ENCODE measurements at regions not wholly inside any gene's neighbourhood (a gene's known extent, or its start where the extent isn't known, plus 50 kb on each side); places are given as distances from the start of the nearest gene placed in this dataset.

- Mint-ChIP-seq H3K4me3 (ENCODE audit: unreplicated experiment) (no peak overlapping the region), H3K36me3 (ENCODE audit: insufficient read depth, unreplicated experiment) (no peaks in the 10 kb centered on the region), H3K9me3 (ENCODE audit: unreplicated experiment) (no peaks in the 10 kb centered on the region), H3K27ac (ENCODE audit: low read depth, unreplicated experiment) (no peak overlapping the region), H3K4me1 (ENCODE audit: insufficient read depth, unreplicated experiment) (no peaks in the 10 kb centered on the region), H3K27me3 (ENCODE audit: insufficient read depth, unreplicated experiment) (peaks cover 64% of the 10 kb centered on the region)
- no peak for DNase-seq (ENCODE audit: unreplicated experiment)
- ChIA-PET CTCF (interaction anchor here (0.6 kb wide), 1 partner anchor 769 kb away, joined by 3 read pairs; no protein-coding TSS in a partner anchor), POLR2A (no interaction called here)
- intact Hi-C loops (cut with micrococcal nuclease): no loop called here
- TF ChIP-seq, protein P1, sequence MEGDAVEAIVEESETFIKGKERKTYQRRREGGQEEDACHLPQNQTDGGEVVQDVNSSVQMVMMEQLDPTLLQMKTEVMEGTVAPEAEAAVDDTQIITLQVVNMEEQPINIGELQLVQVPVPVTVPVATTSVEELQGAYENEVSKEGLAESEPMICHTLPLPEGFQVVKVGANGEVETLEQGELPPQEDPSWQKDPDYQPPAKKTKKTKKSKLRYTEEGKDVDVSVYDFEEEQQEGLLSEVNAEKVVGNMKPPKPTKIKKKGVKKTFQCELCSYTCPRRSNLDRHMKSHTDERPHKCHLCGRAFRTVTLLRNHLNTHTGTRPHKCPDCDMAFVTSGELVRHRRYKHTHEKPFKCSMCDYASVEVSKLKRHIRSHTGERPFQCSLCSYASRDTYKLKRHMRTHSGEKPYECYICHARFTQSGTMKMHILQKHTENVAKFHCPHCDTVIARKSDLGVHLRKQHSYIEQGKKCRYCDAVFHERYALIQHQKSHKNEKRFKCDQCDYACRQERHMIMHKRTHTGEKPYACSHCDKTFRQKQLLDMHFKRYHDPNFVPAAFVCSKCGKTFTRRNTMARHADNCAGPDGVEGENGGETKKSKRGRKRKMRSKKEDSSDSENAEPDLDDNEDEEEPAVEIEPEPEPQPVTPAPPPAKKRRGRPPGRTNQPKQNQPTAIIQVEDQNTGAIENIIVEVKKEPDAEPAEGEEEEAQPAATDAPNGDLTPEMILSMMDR (IDR thresholded peaks at IDR 0.05; ENCODE audit: unreplicated experiment): no peak
- BruUV-seq (replicated peaks): no TSS peak
These were observed 165.0 kb upstream of the ELAC2 start for GRCh38 chr17:13182854-13183253.

GRCh38 chr17:13182450-13182849 lies 164.6 kb upstream of the ELAC2 start:
- Mint-ChIP-seq H3K27me3 (ENCODE audit: insufficient read depth, unreplicated experiment) (peaks cover 64% of the 10 kb centered on the region), H3K27ac (ENCODE audit: low read depth, unreplicated experiment) (no peak overlapping the region), H3K9me3 (ENCODE audit: unreplicated experiment) (no peaks in the 10 kb centered on the region), H3K4me3 (ENCODE audit: unreplicated experiment) (no peak overlapping the region), H3K4me1 (ENCODE audit: insufficient read depth, unreplicated experiment) (no peaks in the 10 kb centered on the region), H3K36me3 (ENCODE audit: insufficient read depth, unreplicated experiment) (no peaks in the 10 kb centered on the region)
- ChIA-PET POLR2A (no interaction called here), CTCF (no interaction called here)
- TF ChIP-seq, protein P1 (IDR thresholded peaks at IDR 0.05; ENCODE audit: unreplicated experiment): no peak
- DNase-seq (ENCODE audit: unreplicated experiment): no peak
- BruUV-seq (replicated peaks): no TSS peak
- intact Hi-C loops (cut with micrococcal nuclease): no loop called here

- no peak for DNase-seq (ENCODE audit: unreplicated experiment)
- no peak overlapping the region for H3K4me3 Mint-ChIP-seq (ENCODE audit: unreplicated experiment)
- CTCF ChIA-PET: no interaction called here
- intact Hi-C loops (cut with micrococcal nuclease): no loop called here
- no peaks in the 10 kb centered on the region for H3K9me3 Mint-ChIP-seq (ENCODE audit: unreplicated experiment)
- POLR2A ChIA-PET: no interaction called here
- peaks cover 56% of the 10 kb centered on the region for H3K27me3 Mint-ChIP-seq (ENCODE audit: insufficient read depth, unreplicated experiment)
- no TSS peak for BruUV-seq (replicated peaks)
- TF ChIP-seq, protein P1 (IDR thresholded peaks at IDR 0.05; ENCODE audit: unreplicated experiment): no peak
- H3K27ac Mint-ChIP-seq (ENCODE audit: low read depth, unreplicated experiment): no peak overlapping the region
- H3K4me1 Mint-ChIP-seq (ENCODE audit: insufficient read depth, unreplicated experiment): no peaks in the 10 kb centered on the region
- no peaks in the 10 kb centered on the region for H3K36me3 Mint-ChIP-seq (ENCODE audit: insufficient read depth, unreplicated experiment)
These were observed 163.9 kb upstream of the ELAC2 start for GRCh38 chr17:13181683-13182082.

DNA sequence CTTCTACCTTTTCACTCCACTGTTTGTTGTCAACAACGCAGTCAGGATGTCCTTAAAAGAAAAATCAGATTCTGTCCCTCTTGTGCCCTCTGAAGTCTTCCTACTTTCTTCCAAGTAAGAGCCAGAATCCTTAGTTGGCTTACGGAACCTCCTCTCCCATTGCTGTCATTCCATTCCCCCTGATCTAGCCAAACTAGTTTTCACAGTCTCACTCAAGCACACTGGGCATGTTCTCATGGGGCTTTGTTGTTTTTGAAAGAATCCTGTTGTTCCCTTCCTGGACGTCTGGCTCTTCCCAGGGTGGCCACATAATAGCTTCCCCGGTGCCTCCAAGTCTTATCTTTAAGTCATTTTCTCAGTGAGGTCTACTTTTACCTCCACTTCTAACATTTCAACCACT lies 158.6 kb upstream of the ELAC2 start:
- H3K36me3 Mint-ChIP-seq (ENCODE audit: insufficient read depth, unreplicated experiment): no peaks in the 10 kb centered on the region
- no peak overlapping the region for H3K4me3 Mint-ChIP-seq (ENCODE audit: unreplicated experiment)
- no peak for DNase-seq (ENCODE audit: unreplicated experiment)
- TF ChIP-seq, protein P1 (IDR thresholded peaks at IDR 0.05; ENCODE audit: unreplicated experiment): no peak
- POLR2A ChIA-PET: no interaction called here
- CTCF ChIA-PET: interaction anchor here (1.0 kb wide), 1 partner anchor 28 kb away, joined by 4 read pairs; no protein-coding TSS in a partner anchor
- peaks cover 18% of the 10 kb centered on the region for H3K9me3 Mint-ChIP-seq (ENCODE audit: unreplicated experiment)
- no peak overlapping the region for H3K27ac Mint-ChIP-seq (ENCODE audit: low read depth, unreplicated experiment)
- BruUV-seq (replicated peaks): no TSS peak
- peaks cover 28% of the 10 kb centered on the region for H3K27me3 Mint-ChIP-seq (ENCODE audit: insufficient read depth, unreplicated experiment)
- no peaks in the 10 kb centered on the region for H3K4me1 Mint-ChIP-seq (ENCODE audit: insufficient read depth, unreplicated experiment)
- intact Hi-C loops (cut with micrococcal nuclease): no loop called here
